GM19351 (cell line): ENCODE measurements at regions not wholly inside any gene's neighbourhood (a gene's known extent, or its start where the extent isn't known, plus 50 kb on each side); places are given as distances from the start of the nearest gene placed in this dataset.

Experiments used
- ATAC-seq: cut with Tn5 transposase; IDR thresholded peaks from one replicate; pipeline ENCODE4 v1.9.1; 2021; ENCODE audit warnings: mild to moderate bottlenecking, moderate library complexity; ENCODE audit not compliant: unreplicated experiment

GRCh38 chr18:40707797-40708196, 1247.2 kb upstream of the PIK3C3 start:
- no peak for ATAC-seq

- ATAC-seq, result no peak
These were observed 1256.9 kb upstream of the PIK3C3 start for GRCh38 chr18:40698129-40698528.

GRCh38 chr18:40695526-40695925, 1259.5 kb upstream of the PIK3C3 start:
- no peak for ATAC-seq

- ATAC-seq, result no peak
These were observed 1262.2 kb upstream of the PIK3C3 start for GRCh38 chr18:40692871-40693270.

GRCh38 chr18:40690062-40690461, 1265.0 kb upstream of the PIK3C3 start:
- ATAC-seq, result no peak

- no peak for ATAC-seq
These were observed 1267.6 kb upstream of the PIK3C3 start for GRCh38 chr18:40687399-40687798.

GRCh38 chr18:40686836-40687235, 1268.2 kb upstream of the PIK3C3 start:
- no peak for ATAC-seq

- no peak for ATAC-seq
These were observed 1269.8 kb upstream of the PIK3C3 start for GRCh38 chr18:40685219-40685618.

GRCh38 chr18:40678318-40678717, 1276.7 kb upstream of the PIK3C3 start:
- no peak for ATAC-seq

GRCh38 chr18:40676668-40677067, 1278.4 kb upstream of the PIK3C3 start:
- no peak for ATAC-seq

GRCh38 chr18:40673150-40673549, 1281.9 kb upstream of the PIK3C3 start:
- no peak for ATAC-seq

- ATAC-seq, result no peak
These were observed 1282.4 kb upstream of the PIK3C3 start for GRCh38 chr18:40672590-40672989.

- no peak for ATAC-seq
These were observed 1284.2 kb upstream of the PIK3C3 start for GRCh38 chr18:40670668-40671375.

GRCh38 chr18:40662898-40663437, 1292.1 kb upstream of the PIK3C3 start:
- no peak for ATAC-seq

- no peak for ATAC-seq
These were observed 1301.4 kb upstream of the PIK3C3 start for GRCh38 chr18:40653682-40654081.

- no peak for ATAC-seq
These were observed 1302.7 kb upstream of the PIK3C3 start for GRCh38 chr18:40652321-40652720.

- no peak for ATAC-seq
These were observed 1303.9 kb upstream of the PIK3C3 start for GRCh38 chr18:40651163-40651562.

- ATAC-seq, result no peak
These were observed 1312.3 kb upstream of the PIK3C3 start for GRCh38 chr18:40642692-40643229.

- ATAC-seq, result no peak
These were observed 1323.7 kb upstream of the PIK3C3 start for GRCh38 chr18:40631319-40631718.

- ATAC-seq, result no peak
These were observed 1324.5 kb upstream of the PIK3C3 start for GRCh38 chr18:40630496-40630895.

GRCh38 chr18:40624959-40625358, 1330.1 kb upstream of the PIK3C3 start:
- no peak for ATAC-seq

GRCh38 chr18:40613721-40614120, 1341.3 kb upstream of the PIK3C3 start:
- ATAC-seq, result no peak

GRCh38 chr18:40612356-40612755, 1342.7 kb upstream of the PIK3C3 start:
- no peak for ATAC-seq
